Activated T-cell treated with anti-CD3 and anti-CD28 coated beads for 24 hours (primary cell): ENCODE measurements at regions not wholly inside any gene's neighbourhood (a gene's known extent, or its start where the extent isn't known, plus 50 kb on each side); places are given as distances from the start of the nearest gene placed in this dataset.
"Not testable (repeated sequence)": the region's sequence is repeated elsewhere in the genome, so short reads cannot be mapped to it uniquely, and the experiment has no call there.

Source experiments
- DNase-seq: peaks from one replicate; pipeline ENCODE4 v3.0.0-alpha.2; 2020; ENCODE audit warnings: low read depth

DNA sequence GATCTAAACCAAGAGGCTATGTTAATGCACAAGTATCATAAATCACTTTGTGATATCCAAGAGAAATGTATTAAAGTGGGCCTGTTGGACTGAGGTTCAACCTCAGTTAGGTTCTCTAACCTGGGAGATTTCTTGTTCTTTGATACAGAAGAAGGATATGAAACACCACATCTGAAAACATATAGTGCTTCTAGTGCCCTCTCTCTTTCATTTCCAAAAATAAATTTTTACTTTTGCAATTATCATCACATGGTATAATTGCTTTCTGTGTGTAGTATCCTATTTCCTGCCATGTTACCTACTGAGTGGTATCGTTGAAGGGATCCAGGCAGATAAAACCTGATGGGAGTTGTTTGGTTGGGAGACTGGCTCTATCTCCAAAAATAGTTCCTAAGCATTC is 264.9 kb downstream of the CCER1 start:
- no peak for DNase-seq

DNA sequence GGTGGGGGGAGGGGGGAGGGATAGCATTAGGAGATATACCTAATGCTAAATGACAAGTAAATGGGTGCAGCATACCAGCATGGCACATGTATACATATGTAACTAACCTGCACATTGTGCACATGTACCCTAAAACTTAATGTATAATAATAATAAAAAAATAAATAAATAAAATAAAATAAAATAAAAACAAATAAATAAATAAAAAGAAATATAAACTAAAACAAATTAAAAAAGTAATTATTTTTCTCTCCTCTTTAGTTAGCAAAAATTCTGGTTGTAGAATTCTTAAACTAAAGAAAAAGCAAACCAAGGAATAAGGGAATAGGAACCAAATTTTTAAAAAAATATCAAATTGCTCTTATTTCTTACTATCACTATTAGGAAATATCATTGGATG is 267.3 kb downstream of the CCER1 start:
- DNase-seq, result not testable (repeated sequence)

DNA sequence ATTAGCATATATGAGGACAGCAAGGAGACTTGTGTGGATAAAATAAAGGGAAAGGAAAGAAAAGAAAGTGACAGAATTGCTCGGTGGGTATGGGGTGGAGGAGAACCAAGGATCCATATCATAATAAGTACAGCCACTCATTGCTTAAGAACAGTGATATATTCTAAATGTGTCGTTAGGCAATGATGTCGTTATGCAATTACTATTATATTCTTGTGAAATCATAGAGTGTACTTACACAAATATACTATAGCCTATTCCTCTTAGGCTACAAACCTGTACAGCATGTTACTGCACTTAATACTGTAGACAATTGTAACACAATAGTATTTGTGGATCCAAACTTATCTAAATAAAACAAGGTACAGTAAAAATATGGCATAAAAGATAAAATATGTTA is 271.1 kb downstream of the CCER1 start:
- no peak for DNase-seq

DNA sequence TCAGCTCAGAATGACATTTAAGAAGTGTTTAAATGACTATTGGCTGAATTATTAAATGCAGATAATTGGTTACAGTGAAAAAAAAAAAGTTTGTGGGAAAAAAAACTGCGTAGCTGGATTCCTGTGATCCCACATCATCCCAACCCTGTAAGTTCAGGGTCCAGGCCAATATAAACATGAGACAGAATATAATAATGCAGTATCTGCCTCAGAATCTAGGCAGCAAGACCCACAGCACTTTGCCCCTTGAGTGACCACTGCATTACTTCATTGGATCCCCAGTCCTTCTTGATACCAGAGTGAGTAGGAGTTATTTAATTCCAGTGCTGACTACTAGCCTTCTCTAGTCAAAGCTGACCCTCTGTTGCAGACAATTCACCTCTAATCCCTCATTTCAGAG is 272.6 kb downstream of the CCER1 start:
- DNase-seq, result no peak

DNA sequence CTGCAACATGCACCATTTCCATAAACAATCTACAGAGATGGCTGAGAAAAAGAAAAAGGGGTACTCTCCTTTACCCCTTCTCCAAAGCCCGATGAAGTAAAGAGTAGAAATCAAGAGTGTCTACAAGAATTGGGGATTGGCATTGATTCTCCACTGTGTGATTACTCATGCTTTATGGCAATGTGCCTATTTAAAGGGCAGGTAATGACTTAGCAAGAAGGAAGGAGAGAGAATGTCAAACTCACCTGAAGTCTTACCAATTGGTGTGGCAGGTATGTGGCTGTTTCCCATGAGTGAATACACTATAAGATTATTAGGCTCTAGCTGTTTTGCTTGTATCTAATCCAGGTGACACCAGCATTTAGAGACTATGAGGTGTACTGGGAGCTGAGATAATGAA is 275.3 kb downstream of the CCER1 start:
- DNase-seq, result no peak

DNA sequence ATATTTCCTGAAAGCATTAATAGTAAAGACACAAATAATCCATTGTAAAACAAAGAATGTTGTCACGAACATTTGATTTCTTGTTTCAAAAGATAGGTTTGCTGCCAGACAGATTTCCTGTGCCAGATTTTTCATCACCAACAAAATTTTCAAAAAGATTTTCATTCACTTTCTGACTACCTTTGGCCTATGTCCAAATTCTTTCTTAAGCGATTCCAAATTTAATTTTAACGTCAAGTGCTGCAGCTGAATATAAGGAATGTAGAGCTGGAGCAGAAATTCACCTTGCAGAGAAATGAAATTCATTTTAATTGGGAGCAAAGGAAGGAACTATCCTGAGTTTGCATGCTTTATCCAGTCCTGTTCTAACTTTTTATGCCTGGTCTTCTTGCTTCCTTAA is 277.4 kb downstream of the CCER1 start:
- DNase-seq, result no peak

DNA sequence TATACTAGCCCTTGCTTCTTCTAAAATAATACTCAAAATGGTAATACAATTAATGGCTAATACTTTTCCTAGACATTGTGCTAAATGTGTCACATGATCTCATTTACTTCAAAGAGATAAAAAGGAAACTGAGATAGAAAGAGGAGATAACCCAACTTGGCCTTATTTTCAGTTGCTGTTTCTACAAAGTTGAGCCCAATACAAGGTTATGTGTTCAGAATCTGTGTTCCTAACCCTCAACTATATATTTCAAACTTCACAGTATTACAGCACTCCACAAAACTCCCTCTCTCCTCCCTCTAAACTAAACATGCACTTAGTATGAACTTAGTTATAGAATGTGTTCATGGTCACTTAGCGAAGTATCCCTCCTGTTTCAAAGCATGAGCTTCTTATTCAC is 277.9 kb downstream of the CCER1 start:
- DNase-seq, result no peak

DNA sequence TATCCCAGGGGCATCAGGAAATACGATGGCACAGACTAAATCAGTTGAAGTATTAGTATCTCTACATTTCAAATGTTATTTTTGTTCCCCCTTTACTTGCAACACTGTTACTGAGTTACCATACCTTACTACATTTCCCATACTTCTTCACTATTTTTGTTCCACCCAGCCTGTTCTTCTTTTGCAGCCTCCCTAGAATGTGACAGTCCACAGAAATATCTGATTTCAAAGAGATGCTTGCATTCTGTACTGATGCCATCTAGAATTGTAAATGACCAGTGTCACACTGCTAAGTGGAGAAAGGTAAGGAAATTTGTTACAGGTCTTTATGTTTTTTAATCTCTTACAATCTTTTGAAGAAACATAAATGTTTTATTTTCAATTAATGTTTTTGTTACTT is 279.9 kb downstream of the CCER1 start:
- no peak for DNase-seq

DNA sequence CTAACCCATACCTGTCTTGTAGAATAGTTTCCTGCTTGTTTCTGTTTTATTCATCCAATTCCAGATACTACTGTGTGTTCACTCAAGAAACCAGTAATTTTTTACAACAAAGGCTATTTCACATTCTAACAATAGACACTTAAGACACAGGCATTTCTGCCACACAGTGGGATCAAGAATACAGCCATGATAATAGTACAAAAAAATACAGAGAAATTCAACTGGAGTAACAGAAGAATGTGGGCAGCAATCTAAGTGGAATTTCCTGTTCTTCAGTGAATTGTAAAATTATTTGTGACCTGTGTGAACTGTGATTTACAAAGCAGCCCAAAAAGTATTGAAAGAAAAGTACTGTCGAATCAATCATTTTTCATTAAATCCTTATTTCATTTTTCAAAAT is 282.9 kb downstream of the CCER1 start:
- DNase-seq, result no peak

DNA sequence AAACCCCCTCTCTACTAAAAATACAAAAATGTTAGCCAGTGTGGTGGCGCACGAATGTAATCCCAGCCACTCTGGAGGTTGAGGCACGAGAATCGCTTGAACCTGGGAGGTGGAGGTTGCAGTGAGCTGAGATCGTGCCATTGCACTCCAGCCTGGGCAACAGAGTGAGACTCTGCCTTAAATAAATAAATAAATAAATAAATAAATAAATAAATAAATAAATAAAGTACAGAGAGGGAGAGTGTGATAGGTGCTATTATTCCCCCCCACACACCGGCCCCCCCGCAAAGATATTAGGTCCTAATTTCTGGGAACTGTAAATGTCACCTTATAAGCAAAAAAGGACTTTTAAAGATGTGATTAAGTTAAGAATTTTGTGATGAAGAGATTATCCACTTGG is 291.0 kb downstream of the CCER1 start:
- DNase-seq, result not testable (repeated sequence)

DNA sequence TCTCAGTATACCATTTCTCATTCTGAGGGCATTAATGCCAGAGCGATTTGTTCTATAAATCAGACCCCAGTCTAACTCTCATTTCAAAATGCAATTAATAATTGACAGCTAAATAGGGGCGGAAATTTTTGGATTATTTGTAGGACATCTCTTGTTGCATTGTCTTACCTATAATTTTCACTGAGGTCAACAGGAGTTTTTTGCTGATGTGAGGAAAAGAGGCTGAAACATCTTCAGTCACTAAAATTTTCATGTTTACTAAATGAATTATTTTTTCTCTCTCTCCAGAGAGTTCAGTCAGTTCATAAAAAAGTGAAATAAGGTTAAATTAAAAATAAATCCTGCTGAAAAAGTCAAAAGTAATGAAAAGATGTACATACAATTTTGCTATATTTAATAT is 295.9 kb downstream of the CCER1 start:
- no peak for DNase-seq

DNA sequence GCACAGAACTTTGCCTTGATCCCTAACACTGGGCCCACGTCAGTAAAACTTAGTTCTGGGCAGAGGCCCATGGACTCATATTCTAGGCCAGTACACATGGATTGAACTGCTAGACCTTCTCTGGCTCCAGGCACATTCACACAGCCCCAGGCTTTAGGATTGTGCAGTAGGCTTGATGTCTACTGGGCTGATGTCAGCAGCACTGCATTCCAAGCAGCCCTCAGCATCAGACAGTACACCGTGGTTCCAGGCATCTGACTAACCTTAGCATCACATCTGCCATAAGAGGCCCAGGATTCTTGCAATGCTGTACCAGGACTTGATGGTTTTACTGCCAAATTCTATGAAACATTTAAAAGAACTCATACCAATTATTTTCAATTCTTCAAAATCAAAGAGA is 301.9 kb downstream of the CCER1 start:
- no peak for DNase-seq

DNA sequence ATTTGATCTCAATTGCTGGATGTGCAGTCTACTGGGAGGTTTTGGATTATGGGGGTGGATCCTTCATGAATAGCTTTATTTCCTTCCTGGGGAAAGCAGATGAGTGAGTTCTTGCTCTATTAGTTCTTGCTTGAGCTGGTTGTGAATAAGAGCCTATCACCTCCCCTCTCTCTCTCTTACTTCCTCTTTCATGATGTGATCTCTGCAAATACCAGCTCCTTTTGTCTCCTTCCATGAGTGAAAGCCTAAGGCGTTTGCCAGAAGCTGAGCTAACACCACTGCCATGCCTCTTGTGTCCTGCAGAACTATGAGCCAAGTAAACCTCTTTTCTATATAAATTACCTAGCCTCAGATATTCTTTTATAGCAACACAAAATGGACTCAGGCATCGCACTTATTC is 302.7 kb downstream of the CCER1 start:
- no peak for DNase-seq

DNA sequence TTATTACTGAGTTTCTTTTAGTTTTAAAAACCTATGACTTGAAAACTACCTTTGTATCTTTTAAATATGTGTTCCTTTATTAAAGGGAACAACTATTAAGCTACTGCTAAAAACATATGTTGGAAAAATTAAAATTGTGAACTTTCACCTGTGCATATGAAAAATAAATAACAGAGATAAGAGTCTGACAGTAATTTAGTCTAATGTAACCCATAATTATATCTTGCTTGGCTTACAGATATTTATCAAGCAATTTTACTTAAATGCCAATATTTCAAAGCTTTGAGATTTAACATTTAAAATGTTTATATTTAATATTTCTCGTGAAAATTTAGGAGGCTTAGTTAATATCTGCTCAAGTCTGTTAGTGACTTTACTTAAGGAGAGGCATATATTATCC is 309.8 kb downstream of the CCER1 start:
- DNase-seq, result no peak

DNA sequence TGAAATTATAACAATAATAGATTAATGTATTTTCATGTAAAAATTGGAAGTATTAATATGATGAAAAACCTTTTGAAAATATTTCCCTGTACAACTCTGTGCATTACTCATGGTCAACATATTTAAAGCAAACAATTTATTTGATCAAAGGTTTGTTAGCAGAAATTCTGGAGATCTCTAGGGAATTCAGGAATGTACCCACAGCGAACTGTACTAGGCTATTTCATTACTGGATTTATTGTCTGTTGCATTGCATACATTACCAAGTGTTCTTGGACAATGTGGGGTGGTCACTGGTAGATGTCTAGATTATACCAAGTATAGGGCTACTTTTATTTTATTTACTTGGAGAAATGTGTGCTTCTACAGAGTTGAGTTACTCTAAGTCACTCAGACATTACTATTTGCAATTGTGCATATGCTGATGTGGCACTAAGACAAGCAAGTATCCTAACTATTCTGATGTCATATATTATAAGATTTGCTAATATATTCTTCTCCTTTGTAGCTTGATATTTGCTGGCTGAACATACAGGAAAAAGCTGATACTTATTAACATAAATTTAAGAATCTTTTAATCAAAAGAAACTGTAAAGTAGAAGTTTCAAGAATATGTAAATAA is 323.3 kb downstream of the CCER1 start:
- no peak for DNase-seq

DNA sequence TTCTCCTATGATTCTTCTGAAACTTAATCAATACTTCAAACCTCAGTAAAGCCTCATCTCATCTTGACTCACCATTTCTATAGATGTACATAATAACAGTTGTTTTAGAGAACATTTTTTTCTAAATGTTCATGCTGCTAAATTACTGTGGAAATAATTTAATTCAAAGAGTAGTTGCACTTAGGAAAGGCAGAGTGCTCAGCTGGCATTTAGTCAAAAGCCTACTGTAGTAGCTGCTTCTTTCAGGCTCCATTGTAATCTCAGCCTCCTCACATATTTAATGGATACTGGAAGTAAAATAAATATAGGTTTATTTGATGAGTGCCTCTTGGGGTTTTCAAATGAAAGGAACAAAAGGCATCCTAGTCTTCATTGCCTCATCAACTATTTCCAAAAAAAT is 325.0 kb downstream of the CCER1 start:
- no peak for DNase-seq

DNA sequence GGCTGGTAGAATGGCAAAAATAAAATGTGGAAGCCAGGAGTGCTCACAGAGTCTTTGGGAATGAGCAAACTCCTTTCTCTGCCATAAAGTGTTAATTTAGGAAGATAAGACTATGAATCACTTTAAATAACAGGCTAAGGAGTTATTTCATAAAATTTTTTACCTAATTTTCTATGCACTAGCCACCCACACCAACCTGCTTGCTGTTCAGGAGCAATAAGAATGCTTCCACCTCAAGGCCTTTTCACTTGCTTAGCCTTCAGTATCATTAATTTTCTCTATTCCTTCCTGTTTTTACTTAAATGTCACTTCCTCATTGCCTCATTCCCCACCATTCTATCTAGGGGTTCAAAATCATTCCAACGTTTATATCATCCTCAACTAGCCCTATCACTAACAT is 326.8 kb downstream of the CCER1 start:
- no peak for DNase-seq

DNA sequence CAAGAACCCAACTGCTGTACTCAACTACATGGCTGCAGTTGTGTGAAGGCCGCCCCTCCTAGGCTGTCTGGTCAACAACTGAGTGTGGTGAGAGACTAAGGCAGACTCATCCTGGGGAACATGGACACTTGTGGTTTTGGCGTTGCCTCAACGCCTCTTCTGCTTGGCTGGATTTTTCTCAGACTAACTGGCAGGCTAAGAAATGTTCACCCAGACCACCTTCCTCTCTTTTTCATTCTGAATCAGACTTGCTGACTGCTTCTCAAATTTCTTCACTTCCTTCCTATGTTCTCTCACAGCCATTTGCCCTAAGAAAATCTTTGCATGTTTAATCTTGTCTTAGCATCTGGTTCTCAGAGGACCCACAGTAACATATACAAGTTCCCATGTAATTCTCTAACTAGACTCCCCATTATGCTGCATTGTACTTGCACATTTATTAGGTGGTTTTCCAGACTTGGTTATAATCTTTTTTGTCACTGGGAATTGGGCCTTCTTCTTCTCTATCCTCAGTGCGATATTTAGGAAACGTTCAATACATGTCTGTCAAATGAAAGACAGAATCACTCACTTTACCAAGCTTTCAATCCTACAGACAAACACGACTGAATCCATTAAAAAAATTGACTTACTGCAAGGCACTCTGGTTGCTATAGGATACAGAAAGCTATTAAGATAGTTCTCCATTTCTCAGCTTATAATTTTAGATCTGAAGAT is 327.6 kb downstream of the CCER1 start:
- DNase-seq, result no peak

DNA sequence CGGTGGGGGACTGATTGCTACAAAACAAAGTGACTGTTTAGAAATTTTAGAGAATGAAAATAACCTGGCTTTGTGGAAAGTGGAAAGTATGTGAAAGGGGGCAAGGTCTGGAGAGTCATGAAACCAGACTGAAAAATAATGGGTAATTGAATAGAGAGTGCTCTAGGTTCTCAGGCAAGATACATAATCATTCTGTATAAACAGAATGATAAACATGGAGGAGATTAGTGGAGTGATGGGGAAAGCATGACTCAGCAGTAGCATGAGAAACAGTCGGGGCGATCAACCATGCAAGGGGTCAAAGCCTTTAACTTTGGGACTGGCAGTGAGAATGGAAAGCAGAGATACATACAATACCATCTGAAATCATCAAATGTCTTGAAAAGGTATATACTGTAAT is 332.5 kb downstream of the CCER1 start:
- no peak for DNase-seq

DNA sequence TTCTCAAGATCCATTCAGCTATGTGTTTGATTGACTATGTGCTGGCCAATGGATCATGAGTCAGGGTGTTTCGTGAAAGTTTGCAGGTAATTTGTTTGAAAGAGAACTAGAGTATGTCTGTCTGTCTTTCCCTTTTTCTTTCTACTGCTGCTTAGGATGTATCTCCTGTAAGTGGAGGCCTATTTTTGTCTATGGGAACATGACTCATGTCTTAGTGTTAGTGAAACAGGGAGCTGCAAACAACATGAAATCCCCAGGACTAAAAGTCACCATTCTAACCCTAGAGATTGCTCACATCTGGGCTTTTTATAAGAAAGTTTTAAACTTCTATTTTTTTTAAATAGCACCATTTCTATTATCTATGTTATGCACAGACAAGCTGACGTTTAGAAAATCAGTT is 333.0 kb downstream of the CCER1 start:
- no peak for DNase-seq

DNA sequence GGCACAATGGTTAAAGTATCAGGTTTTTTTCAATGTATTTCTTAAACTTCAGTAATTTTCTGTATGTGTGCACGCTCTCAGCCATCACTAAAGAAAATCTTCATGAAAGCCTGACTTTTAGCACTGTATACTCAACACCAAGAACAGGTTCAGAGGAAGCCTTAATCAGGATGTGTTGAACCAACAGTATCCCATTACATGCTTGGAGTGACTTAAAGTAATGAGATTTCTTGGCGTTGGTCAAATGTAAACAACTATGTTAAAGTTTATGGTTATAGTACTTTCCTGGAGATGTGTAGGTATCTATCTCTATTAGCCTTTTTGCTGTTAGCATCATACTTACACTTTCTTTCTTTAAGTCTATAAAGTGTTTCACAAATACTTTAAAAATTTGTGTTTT is 335.0 kb downstream of the CCER1 start:
- no peak for DNase-seq

DNA sequence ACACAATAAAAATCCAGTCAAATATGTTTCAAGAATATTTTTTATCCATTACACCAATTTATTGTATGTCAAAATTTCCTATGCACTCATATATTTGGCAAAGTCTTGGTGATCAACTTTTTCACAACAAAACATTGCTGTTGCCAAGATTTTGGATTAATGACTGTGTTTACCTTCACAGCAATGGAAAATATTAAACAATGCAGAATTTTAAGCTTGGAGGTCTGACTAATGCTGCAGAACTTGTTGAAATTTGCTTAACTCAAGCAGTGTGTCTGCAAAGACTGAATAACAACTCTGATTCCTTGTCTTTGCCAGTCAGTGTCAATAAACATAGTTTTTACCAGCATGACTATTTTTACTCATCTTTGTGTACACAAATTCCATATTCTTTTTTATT is 336.4 kb downstream of the CCER1 start:
- no peak for DNase-seq

DNA sequence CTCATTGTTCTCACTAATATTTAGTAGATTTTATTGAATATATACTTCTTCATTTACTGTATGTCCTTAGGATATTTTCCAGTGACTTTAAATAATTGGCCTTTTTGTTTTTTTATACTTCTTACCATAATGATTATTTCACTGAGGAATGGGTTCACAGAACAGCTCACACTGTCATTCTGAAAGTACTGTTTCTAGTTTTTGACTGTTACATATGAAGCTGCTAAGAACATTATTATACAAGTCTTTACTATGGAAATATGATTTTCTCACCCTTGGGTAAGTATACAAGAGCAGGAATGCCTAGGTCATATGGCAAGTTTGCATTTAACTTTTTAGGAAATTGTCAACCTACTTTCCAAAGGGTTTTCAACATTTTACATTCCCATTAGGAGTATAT is 343.1 kb downstream of the CCER1 start:
- no peak for DNase-seq

DNA sequence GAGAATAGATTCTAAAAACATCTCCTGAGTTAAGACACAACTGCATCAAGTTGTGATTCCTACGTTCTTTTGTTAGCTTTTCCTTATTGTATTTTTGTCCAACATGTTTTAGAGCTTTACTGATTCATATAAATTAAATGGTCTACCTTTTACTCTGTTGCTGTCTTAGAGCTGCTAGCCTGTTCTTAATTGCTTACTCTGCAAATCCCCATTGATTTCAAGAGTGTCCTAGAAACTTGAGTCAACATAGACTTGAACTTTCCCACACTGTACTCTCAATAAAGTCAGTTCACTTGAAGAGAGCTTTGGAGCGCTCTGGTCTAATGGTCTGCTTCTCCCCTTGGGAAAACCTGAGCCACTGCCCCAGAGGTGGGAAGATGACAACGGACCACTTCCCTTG is 343.9 kb downstream of the CCER1 start:
- DNase-seq, result no peak
